AG10803 (cell line): ENCODE measurements at regions not wholly inside any gene's neighbourhood (a gene's known extent, or its start where the extent isn't known, plus 50 kb on each side); places are given as distances from the start of the nearest gene placed in this dataset.

ENCODE experiments used
- DNase-seq: peaks from one replicate; pipeline ENCODE4 v3.0.0; 2010; ENCODE audit warnings: low read depth
- H3K4me3 ChIP-seq: 2 replicates; pipeline ENCODE4 v1.5.1; 2011; ENCODE audit warnings: mild to moderate bottlenecking, low read length, control low read depth
- TF ChIP-seq, protein P1 (sequence below): conservative IDR thresholded peaks from 2 replicates; pipeline ENCODE4 v1.5.1; 2011; ENCODE audit warnings: mild to moderate bottlenecking, low read length, control low read depth, inconsistent platforms

DNA sequence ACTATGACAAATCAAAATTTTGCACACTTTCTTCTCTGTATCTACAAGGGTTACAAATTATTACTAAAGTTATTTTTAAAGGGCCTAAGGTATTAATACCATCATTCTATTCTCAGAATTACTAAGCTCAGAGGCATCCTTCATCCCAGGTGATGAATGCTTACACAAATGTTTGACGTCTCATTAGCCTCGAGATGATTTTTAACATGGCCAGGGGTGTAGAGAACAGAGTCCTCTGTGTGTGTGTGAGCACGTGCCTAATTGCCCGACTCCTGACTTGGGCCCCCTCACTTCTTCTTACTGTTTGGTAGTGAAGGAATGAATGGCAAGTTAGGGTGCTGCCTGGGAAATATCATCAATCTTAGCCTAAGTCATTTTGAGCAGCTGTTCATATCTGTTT lies 221.1 kb downstream of the ENC1 start:
- TF ChIP-seq, protein P1, sequence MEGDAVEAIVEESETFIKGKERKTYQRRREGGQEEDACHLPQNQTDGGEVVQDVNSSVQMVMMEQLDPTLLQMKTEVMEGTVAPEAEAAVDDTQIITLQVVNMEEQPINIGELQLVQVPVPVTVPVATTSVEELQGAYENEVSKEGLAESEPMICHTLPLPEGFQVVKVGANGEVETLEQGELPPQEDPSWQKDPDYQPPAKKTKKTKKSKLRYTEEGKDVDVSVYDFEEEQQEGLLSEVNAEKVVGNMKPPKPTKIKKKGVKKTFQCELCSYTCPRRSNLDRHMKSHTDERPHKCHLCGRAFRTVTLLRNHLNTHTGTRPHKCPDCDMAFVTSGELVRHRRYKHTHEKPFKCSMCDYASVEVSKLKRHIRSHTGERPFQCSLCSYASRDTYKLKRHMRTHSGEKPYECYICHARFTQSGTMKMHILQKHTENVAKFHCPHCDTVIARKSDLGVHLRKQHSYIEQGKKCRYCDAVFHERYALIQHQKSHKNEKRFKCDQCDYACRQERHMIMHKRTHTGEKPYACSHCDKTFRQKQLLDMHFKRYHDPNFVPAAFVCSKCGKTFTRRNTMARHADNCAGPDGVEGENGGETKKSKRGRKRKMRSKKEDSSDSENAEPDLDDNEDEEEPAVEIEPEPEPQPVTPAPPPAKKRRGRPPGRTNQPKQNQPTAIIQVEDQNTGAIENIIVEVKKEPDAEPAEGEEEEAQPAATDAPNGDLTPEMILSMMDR, result no peak
- no peak overlapping the region for H3K4me3 ChIP-seq
- no peak for DNase-seq

DNA sequence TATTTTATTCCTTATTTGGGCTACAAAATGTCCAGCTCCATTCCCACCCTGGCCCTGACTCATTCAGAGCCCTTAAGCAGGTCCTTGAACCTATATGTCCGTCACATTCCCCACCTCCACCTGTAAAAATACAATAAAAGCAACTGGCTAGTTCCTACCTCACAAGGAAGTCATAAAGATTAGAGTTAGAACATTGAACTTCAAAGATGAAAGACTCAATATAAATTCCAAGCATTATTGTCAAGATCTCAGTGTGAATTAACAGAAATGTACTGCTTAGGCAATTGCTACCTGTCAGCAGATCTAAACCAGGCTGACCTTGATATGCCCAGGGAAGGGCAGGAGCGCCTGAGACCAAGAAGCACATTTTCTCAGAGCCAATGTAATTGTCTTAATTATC lies 221.8 kb downstream of the ENC1 start:
- DNase-seq, result no peak
- H3K4me3 ChIP-seq, result no peak overlapping the region
- TF ChIP-seq, protein P1, result no peak

DNA sequence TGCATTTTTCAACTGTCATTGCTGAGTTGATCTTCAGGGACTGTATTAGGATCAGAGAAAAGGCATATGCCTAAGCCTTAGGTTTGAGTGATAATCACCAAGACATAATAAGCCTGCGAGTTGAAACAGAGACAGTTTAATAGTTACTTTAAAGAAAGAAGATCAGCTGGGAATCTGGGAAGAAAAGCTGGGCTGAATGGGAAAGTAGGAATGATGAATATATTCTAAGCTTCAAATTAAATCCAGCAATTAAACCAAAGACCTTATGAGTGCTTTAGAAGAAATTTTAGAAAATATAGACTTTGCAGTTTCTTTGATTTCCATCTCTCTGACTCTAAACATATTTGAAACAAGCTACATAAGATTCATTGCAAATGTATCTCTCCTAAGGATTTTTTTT lies 222.3 kb downstream of the ENC1 start:
- DNase-seq, result no peak
- TF ChIP-seq, protein P1, result no peak
- H3K4me3 ChIP-seq, result no peak overlapping the region

DNA sequence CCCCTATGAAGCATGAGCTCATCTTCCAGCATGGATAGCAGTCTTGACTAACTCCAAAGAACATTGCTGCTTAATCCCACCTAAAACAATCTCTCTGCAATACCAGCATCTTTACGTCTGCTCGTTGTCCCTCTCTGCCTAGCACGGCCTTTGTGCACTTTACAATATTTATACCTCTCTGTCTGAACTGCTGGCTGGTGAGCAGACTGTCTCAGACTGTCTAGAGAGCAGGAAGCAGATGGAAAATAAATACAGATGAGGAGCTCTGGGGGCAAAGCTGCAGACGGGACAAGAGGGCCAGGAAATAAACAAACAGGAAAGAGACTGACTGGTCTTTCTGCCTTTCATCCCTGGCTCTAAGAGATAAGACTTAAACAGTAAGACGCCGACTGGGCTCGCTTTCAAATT lies 224.8 kb downstream of the ENC1 start:
- DNase-seq, result no peak
- TF ChIP-seq, protein P1, result no peak
- no peak overlapping the region for H3K4me3 ChIP-seq

GRCh38 chr5:74414228-74414627 lies 226.3 kb downstream of the ENC1 start:
- no peak overlapping the region for H3K4me3 ChIP-seq
- TF ChIP-seq, protein P1, result no peak

GRCh38 chr5:74413403-74414048 lies 227.0 kb downstream of the ENC1 start:
- no peak for DNase-seq
- TF ChIP-seq, protein P1, result no peak
- H3K4me3 ChIP-seq, result no peak overlapping the region

More at GRCh38 chr5:74414228-74414627, 226.3 kb downstream of the ENC1 start:
- no peak for DNase-seq

DNA sequence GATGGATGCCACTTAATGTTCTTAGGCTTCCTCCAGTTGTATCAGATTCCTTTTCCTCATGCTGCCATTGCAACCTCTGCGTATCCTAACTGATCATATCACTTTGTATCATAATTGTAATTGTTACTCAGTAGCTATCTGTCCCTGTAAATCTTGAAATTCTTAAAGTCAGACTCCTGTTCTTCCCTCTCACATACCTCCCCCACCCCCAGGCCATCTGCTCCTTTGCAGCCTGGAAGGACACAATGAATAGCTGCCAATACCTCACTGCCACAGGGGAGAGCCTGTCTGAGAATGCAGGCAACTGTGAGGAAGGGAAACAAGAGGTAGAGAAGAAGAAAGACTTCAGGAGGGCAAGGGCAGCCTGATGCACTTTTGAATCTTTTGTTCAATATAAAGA lies 228.5 kb downstream of the ENC1 start:
- H3K4me3 ChIP-seq, result no peak overlapping the region
- TF ChIP-seq, protein P1, result no peak
- no peak for DNase-seq
